OCI-LY1 (cell line): ENCODE measurements at regions not wholly inside any gene's neighbourhood (a gene's known extent, or its start where the extent isn't known, plus 50 kb on each side); places are given as distances from the start of the nearest gene placed in this dataset.

ENCODE experiments used
- CTCF ChIP-seq: fragments of 200-600 bp; sonication (generic), shearing (Covaris generic); IDR thresholded peaks from 2 replicates; pipeline ENCODE4 v1.5.1; 2017; ENCODE audit warnings: mild to moderate bottlenecking, antibody characterized with exemption, low read length, moderate library complexity, mixed read lengths
- EZH2 ChIP-seq: fragments of 200-600 bp; sonication (generic), shearing (Covaris generic); IDR thresholded peaks from 2 replicates; pipeline ENCODE4 v1.8.0; 2017; ENCODE audit warnings: borderline replicate concordance, mixed run types, mild to moderate bottlenecking, antibody characterized with exemption, low read length, moderate library complexity, mixed read lengths

- TF ChIP-seq CTCF (no peak), EZH2 (no peak)
Observed at GRCh38 chr18:30687501-30687900, 355.0 kb downstream of the DSC3 start.
